ENCODE measurements at regions not wholly inside any gene's neighbourhood (a gene's known extent, or its start where the extent isn't known, plus 50 kb on each side); places are given as distances from the start of the nearest gene placed in this dataset.

- no peak for DNase-seq (ENCODE audit: low read depth)
- no peak overlapping the region for H3K4me3 ChIP-seq (ENCODE audit: low read depth, low read length)
- TF ChIP-seq MAX (IDR thresholded peaks at IDR 0.05; ENCODE audit: low read depth, low read length): no peak
- no peak for TF ChIP-seq POLR2A (IDR thresholded peaks at IDR 0.05; ENCODE audit: extremely low read depth, insufficient read length)
- no peak for TF ChIP-seq MYC (IDR thresholded peaks at IDR 0.05; ENCODE audit: low read depth, low read length)
- TF ChIP-seq, protein P1, sequence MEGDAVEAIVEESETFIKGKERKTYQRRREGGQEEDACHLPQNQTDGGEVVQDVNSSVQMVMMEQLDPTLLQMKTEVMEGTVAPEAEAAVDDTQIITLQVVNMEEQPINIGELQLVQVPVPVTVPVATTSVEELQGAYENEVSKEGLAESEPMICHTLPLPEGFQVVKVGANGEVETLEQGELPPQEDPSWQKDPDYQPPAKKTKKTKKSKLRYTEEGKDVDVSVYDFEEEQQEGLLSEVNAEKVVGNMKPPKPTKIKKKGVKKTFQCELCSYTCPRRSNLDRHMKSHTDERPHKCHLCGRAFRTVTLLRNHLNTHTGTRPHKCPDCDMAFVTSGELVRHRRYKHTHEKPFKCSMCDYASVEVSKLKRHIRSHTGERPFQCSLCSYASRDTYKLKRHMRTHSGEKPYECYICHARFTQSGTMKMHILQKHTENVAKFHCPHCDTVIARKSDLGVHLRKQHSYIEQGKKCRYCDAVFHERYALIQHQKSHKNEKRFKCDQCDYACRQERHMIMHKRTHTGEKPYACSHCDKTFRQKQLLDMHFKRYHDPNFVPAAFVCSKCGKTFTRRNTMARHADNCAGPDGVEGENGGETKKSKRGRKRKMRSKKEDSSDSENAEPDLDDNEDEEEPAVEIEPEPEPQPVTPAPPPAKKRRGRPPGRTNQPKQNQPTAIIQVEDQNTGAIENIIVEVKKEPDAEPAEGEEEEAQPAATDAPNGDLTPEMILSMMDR (IDR thresholded peaks at IDR 0.05; ENCODE audit: low read depth, low read length): no peak
These were observed 259.3 kb upstream of the FAM83B start for GRCh38 chr6:54587277-54587676.

- DNase-seq (ENCODE audit: low read depth): no peak
These were observed 258.4 kb upstream of the FAM83B start for GRCh38 chr6:54588176-54588575.

DNA sequence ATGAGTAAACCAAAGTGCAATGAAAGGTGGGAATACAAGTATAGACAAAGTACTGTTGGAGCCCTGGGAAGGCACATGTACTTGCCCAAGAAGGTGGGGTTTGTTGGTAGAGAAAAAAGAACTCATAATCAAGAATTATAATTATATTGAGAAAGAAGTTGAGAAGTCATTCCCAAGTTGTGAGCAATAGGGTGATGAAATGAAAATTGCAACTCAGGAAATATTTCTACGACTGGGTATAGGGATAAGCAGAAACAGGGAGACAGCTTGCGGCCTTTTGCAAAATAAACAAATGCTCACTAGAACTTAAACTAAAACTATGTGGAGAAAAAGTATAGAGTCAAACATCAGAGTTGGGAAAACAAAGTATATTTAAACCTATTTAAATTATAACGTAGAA is 250.7 kb upstream of the FAM83B start:
- TF ChIP-seq, protein P1 (IDR thresholded peaks at IDR 0.05; ENCODE audit: low read depth, low read length): no peak
- no peak for TF ChIP-seq POLR2A (IDR thresholded peaks at IDR 0.05; ENCODE audit: extremely low read depth, insufficient read length)
- no peak for TF ChIP-seq MYC (IDR thresholded peaks at IDR 0.05; ENCODE audit: low read depth, low read length)
- TF ChIP-seq MAX (IDR thresholded peaks at IDR 0.05; ENCODE audit: low read depth, low read length): no peak
- H3K4me3 ChIP-seq (ENCODE audit: low read depth, low read length): no peak overlapping the region
- no peak for DNase-seq (ENCODE audit: low read depth)

More at GRCh38 chr6:54588176-54588575, 258.4 kb upstream of the FAM83B start:
- no peak for TF ChIP-seq MAX (IDR thresholded peaks at IDR 0.05; ENCODE audit: low read depth, low read length)
- no peak for TF ChIP-seq POLR2A (IDR thresholded peaks at IDR 0.05; ENCODE audit: extremely low read depth, insufficient read length)
- TF ChIP-seq, protein P1 (IDR thresholded peaks at IDR 0.05; ENCODE audit: low read depth, low read length): no peak
- no peak for TF ChIP-seq MYC (IDR thresholded peaks at IDR 0.05; ENCODE audit: low read depth, low read length)
- no peak overlapping the region for H3K4me3 ChIP-seq (ENCODE audit: low read depth, low read length)

DNA sequence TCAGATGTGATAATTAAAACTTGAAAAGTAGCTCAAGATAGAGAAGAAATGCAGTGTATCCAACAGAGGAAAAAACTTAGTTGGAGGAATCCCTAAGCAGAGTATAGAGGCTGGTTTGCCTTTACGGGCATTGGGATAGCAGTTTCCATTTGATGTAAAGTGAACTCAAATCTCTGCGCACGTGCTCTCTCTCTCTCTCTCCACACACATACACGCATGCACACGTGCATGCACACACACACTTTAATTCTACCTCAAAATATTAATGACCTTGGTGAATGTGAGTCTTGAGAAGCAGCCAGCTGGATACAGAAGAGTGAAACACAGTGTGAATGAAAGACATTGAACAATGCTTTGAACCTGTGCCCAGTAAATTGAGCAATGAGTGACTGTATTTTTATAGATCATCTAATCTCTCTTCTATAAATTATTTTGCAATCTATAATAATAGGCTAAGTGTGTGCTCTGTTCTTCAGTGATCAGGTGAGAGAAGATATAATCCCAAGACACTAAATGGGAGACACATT is 247.7 kb upstream of the FAM83B start:
- DNase-seq (ENCODE audit: low read depth): no peak
- H3K4me3 ChIP-seq (ENCODE audit: low read depth, low read length): no peak overlapping the region
- TF ChIP-seq MYC (IDR thresholded peaks at IDR 0.05; ENCODE audit: low read depth, low read length): no peak
- TF ChIP-seq, protein P1 (IDR thresholded peaks at IDR 0.05; ENCODE audit: low read depth, low read length): no peak
- TF ChIP-seq POLR2A (IDR thresholded peaks at IDR 0.05; ENCODE audit: extremely low read depth, insufficient read length): no peak
- no peak for TF ChIP-seq MAX (IDR thresholded peaks at IDR 0.05; ENCODE audit: low read depth, low read length)

DNA sequence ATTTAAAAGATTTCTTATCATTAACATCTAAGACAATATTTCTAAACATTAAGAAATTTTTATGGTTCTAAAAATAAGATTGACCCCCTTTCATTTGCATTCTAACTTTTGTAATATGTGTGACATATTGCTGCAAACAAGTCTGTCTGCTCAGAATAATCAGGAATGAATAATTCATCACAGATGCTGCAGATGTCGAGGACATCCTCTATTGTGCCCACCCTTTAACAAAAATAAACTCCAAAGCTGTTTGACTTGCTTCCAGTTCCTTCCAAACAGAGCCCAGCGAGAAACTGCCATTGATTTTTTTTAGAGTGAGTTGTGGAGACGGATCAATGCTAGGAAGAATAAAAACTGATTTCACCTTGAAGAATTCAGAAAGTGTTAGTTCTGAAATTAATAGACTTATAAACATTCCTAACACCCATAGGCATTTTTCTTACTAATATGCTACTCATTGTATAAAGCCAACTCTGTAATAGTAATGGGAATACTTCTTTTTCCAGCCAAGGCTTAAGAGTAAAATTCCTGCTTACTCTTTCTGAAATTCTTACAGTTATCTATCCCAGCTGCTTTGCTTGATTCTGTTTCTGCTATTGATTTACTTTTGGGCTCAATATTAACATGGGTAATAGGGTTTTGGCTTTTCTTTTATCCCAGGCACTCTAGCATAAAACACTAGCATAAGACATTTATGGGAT is 244.8 kb upstream of the FAM83B start:
- TF ChIP-seq, protein P1 (IDR thresholded peaks at IDR 0.05; ENCODE audit: low read depth, low read length): no peak
- TF ChIP-seq POLR2A (IDR thresholded peaks at IDR 0.05; ENCODE audit: extremely low read depth, insufficient read length): no peak
- no peak for TF ChIP-seq MAX (IDR thresholded peaks at IDR 0.05; ENCODE audit: low read depth, low read length)
- TF ChIP-seq MYC (IDR thresholded peaks at IDR 0.05; ENCODE audit: low read depth, low read length): no peak
- no peak for DNase-seq (ENCODE audit: low read depth)
- no peak overlapping the region for H3K4me3 ChIP-seq (ENCODE audit: low read depth, low read length)

Data from NB4 (cell line).